GM19372 (cell line): ENCODE measurements at regions not wholly inside any gene's neighbourhood (a gene's known extent, or its start where the extent isn't known, plus 50 kb on each side); places are given as distances from the start of the nearest gene placed in this dataset.
"Not testable (repeated sequence)": the region's sequence is repeated elsewhere in the genome, so short reads cannot be mapped to it uniquely, and the experiment has no call there.

Experiments used
- ATAC-seq: cut with Tn5 transposase; IDR thresholded peaks from one replicate; pipeline ENCODE4 v1.9.1; 2021; ENCODE audit warnings: mild to moderate bottlenecking, low read depth, moderate library complexity; ENCODE audit not compliant: unreplicated experiment

GRCh38 chr4:26064009-26064408 is 150.0 kb downstream of the SMIM20 start:
- not testable (repeated sequence) for ATAC-seq

GRCh38 chr4:26065833-26066232 is 151.8 kb downstream of the SMIM20 start:
- no peak for ATAC-seq

GRCh38 chr4:26067035-26067434 is 153.0 kb downstream of the SMIM20 start:
- no peak for ATAC-seq

- peak; percentile 64 for ATAC-seq
These were observed 155.2 kb downstream of the SMIM20 start for GRCh38 chr4:26069218-26069617.

- no peak for ATAC-seq
These were observed 157.7 kb downstream of the SMIM20 start for GRCh38 chr4:26071688-26072087.

GRCh38 chr4:26073886-26074560 is 160.0 kb downstream of the SMIM20 start:
- no peak for ATAC-seq

- ATAC-seq, result peak; percentile 73
These were observed 160.9 kb downstream of the SMIM20 start for GRCh38 chr4:26074712-26075430.

GRCh38 chr4:26075583-26075982 is 161.6 kb downstream of the SMIM20 start:
- no peak for ATAC-seq

DNA sequence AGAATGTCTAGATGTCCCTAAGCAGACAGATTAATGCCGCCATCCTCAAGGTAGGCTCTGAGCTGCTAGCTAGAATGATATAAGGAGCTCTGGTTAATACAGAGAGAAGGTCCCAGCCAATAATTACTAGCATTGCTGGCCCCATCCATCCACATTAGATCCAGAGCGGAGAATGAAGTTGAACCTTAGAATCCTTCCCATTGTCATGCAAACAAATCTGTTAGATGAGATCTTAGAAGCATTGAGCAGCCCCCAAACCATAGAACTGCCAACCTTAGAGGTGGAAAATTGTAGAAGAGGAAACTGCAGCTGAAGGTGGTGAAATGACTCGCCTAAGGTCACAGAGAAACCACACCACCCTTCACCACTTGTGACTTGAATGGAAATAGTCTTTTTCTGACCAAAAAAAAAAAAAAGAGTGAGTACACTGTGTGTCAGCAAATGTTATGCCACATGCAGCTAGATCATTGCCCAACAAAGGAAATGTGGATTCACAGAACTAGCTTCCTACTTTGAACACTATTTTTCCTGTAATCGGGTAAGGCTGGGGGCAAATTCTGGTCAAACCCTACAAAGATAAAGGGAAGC is 162.1 kb downstream of the SMIM20 start:
- peak; percentile 68 for ATAC-seq

DNA sequence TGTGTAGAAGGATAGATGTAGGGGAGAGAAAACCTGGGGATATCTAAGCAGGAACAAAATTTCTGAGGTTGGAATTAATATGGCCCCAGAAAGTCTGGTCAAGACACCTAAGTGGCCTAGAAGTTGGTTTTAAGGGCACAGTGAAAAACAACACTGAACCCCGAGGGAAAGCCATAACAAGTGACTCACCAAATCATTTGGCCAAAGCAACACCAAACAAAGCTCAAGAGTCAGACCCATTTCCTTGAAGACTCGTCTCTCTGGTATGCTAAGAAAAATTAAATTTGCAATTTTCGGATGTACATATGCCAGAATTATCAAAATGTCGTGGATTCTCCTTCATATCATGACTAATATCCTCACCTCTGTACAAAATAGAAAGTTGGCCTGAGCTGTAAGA is 162.9 kb downstream of the SMIM20 start:
- no peak for ATAC-seq

DNA sequence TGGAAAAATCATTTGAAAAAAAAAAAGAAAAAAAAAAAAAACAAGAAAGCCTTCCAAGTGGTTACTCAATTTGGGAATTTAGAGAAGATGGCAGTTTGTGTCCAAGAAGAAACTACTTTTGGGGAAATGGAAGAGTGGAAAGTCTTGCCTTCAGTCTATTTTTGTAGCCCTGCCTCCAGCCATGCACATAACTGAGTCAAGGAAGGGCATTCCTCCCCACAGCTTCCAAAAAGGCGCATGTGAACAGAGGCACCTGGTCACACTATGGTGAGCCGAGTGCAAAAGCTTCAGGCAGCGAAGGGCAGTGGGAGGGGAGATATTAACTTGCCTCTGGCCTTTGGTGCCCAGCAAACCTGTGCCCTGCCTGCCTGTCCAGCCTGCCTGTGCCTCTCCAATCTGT is 163.7 kb downstream of the SMIM20 start:
- no peak for ATAC-seq

DNA sequence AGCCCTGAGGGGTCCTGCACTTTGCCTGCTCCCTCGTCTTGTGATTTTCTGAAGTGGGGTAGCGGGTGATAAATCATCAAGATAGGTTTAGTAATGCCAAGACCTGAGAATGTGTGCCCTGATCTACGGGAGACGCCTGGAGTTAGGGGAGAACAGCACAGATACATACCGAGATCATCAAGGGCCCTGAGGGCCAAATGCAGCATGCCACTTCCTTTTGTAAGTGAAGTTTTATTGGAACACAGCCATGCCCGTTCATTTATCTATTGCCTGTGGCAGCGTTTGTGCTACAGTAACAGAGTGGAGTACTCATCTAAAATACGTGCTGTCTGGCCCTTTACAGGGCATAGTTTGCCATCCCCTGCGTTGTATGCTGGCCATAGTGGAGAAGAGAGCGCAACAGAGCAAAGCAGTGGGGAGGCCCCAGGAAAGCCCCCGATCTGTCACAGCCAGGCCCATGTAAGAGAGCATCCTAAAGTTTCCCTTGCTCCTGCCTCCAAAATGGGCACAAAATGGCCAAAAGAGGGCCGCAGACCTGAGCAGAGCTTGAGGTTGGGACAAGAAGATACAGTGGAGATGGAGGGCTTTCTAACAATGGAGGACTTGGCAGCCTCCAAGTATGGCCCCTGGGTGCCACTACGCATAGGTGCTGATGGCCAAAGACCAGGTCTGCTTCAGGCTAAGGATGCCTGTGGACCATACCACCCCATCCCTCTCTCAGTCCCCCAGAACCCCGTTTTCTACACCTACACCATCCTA is 167.0 kb downstream of the SMIM20 start:
- no peak for ATAC-seq

DNA sequence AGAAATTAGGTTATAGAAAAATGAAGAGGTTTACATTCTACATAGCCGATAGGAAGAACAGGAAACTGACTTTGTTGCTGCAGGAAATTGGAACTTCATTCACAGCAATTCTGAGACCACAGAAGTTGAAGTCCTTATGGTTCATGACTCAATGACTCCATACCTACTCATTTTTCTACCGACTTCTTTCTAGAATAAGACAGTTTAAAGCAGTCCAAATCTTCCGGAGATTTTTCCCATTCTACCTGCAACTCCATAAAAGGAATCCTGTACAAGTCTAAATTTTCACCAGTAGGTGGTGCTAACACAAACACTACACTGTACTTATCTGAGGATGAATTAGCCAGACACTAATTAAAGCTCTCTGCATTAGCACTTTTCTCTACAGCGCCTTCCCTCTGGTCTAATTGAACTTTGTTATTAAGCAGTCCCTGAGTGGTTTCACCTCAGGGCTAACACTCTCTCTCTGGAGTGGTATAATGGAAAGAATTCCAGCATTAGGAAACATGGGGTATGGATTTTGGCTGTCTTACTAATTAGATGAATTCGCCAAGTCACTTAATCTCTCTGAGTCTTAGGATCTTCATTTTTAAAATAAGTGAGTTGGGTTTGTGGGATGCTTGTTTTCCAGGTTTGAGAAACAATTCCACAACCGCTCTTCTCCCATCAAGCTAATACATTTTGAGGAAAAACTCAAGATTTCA is 167.9 kb downstream of the SMIM20 start:
- ATAC-seq, result peak; percentile 46

GRCh38 chr4:26082565-26082964 is 168.5 kb downstream of the SMIM20 start:
- ATAC-seq, result no peak

DNA sequence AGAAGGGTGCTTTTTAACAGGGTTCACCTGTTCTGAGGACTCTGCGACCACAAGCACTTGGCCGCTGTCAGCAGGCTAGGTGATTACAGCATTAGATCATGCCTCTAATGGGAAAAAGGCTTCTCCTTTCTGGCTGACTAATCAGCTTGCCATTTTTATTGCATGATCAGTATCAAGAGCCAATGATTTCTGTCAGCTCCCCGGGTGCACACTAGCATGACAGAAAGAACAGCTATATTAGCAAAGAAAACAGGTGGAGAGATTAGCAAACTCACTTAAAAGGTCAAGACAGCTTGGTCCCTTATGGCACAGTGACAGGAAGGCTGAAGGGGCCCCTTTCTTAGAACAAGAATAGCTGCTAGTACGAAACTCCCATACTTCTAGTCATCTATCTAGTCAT is 170.0 kb downstream of the SMIM20 start:
- ATAC-seq, result peak; percentile 42

DNA sequence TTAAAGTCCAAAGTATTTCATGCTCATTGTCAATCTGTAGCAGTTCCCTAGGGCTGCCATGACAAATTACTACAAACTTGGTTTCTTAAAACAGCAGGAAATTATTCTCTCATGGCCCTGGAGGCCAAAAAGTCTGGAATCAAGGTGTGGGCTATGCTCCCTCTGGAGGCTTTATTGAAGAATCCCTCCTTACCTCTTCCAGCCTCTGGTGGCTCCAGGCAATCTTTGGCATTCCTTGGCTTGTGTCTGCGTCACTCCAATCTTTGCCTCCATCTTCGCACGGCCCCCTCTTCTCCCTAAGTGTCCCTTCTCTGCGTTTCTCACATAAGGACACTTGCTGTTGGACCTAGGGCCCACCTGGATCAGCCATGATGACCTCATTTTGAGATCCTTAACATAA is 170.4 kb downstream of the SMIM20 start:
- ATAC-seq, result no peak

- no peak for ATAC-seq
These were observed 171.5 kb downstream of the SMIM20 start for GRCh38 chr4:26085551-26085950.

DNA sequence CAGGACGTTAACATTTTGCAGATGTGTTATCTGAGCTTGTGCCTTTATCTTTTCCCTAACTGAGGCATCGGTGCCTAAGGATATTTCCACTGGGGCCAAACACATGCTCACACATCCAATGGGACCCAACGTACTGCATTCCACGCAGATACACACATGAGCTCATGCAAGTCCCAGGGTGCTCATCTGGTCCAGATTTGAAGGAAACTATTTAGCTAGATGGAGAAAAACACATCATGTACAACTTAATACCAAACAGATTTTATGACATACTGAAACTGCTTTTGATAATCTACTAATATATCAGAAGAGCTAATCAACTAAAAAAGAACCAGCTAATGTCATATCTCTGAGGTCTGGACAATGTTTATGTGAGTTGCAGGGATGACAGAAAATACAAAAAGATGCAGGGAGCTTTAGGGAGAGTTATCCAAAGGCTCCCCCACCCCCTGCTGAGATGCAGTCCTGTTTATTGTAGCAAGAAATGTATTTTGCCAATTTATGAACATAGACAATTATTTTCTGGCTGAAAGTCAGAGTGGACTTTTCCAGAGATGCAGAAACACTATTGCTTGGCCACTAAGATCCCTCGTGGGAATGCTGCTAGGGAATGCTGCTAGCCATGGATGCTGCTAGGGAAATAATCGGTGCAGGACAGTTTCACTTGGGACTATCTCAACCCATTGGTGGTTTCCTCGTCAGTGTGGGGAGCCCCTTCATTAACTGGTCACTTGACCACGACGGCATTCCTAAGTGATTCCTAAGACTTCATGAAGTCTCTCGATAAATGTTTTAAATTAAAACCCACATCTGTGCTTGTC is 172.8 kb downstream of the SMIM20 start:
- no peak for ATAC-seq

GRCh38 chr4:26088433-26088928 is 174.5 kb downstream of the SMIM20 start:
- ATAC-seq, result peak; percentile 52
